ENCODE measurements at regions not wholly inside any gene's neighbourhood (a gene's known extent, or its start where the extent isn't known, plus 50 kb on each side); places are given as distances from the start of the nearest gene placed in this dataset.

DNA sequence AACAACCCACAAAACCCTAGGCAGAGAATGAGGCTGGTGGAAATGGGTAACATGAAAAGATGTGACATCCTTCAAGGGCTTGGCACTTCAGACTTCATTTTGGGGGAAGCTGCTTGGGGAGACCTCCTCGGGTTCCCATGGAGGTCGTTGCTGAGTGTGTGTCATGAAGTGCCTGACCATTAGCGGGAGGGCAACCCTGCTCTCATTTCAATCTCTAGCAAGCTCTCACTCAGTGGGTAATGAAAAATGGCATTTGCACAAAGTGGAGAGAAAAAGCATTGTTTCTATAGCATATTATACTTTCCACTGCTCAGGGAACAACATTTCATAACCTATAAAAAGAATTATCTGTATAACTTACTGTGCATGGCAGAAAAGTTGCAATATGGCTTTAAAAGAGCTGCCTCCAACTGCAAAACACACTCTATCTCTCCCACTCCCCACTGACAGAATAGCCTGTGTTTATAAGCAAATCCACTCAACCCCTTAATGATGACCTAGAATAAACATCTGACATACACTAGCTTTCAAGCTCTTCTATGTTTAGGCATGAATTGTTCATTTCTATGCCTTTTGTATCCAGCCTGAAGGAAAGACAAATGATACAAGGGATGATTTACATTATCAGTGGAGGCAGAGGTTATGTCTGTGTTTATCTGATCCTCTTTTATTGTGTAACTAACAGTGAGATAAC is 357.2 kb downstream of the ZSWIM6 start:
- no peak for DNase-seq

DNA sequence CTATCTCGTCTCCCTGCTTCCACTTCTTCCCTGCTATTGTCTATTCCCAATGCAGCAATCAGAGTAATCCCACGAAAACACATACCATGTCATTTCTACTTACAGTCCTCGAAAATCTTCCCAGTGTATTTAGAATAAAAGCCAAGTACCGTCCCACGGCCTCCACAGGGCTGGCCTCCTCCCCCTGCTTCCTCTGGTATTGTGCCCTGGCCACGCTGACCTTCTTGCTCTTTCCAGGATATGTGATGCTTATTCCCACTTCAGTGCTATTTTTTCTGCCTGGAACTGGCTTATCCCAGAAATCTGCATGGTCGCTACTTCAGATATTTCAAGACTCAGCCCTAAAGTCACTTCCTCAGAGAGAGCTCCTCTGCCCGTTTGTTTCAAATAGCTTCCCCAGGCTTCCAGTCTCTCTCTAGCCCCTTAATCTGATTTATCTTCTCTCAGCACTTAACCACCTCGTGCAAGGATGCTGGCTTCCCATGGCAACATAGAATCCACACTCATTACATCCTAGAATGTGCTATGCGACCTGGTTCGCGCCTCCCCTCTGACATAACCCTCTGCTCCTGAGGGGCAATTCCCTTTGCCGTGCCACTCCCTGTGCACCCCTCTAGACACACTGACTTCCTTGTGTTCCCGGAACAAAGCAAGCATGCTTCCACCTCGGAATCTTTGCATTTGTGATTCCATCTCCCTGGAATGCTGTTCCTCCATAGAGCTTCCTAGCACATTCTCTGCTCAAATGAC is 365.9 kb downstream of the ZSWIM6 start:
- DNase-seq = no peak

DNA sequence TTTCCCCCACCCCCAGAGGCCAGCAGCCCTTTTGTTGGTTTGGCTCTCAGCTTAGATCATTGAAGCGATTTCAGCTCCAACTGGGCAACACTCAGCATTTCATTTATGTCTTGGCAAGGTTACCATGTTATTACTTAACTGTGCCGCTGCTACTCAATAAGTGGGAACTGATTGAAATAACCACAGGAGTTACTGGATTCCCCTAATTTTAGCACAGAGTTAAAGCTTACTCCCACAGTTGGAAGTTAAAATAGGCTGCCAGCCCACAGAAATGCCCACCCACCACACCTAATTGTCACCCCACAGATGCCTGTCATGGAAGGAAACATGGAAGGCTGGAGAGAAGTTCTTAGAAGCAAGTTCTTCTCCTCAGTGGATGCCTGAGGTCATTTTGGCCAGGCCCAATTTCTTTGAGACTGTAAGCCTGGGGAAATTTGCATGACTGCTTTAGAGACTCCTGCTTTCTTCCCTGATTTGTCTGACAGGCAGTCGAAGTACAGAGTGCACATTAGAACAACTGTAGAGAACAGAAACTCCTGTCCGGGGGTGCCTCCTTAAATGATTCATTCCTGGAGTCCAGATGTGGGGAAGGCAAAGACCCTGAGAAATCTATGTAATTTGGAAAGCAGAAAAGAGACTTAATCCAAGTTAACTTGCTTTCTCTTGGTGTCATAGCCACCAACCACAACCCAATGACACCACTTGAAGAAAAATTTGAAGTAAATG is 370.0 kb downstream of the ZSWIM6 start:
- no peak for DNase-seq

DNA sequence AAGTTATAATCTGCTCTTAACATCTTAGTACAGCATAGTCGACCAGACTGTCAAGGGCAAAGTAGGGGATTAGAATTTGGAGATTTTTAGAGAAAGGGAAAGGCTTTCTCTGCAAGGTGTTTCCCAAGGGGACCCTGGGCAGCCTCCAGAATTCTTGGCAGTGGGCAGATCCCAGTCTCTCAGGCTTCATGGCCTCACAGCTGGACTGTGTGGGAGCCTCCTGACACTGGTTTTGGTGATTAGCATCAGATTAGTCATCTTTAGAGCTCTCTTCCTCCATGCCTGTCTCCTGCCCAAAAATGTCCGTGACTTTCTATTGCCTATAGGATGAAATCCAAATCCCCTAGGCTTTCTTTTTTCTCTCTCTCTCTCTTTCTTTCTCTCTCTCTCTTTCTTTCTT is 370.7 kb downstream of the ZSWIM6 start:
- no peak for DNase-seq

DNA sequence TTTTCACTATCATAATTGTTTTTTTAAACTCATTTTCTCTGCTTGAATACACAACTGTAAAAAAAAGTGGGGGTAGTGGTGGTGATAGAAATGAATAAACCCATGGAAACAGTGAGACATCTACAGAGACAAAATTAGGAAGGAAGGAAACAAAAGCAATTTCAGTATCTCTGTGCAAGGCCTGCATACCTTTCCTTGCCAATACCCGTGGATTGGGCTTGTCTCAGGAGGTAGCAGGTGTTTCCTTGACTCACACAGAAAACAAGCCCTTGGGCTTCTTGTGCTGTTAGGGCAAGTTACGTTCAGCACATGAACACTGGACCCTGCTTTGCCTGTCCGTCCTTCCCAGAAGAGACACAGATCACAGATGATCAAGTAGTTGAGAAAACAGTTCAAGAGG is 372.2 kb downstream of the ZSWIM6 start:
- no peak for DNase-seq

DNA sequence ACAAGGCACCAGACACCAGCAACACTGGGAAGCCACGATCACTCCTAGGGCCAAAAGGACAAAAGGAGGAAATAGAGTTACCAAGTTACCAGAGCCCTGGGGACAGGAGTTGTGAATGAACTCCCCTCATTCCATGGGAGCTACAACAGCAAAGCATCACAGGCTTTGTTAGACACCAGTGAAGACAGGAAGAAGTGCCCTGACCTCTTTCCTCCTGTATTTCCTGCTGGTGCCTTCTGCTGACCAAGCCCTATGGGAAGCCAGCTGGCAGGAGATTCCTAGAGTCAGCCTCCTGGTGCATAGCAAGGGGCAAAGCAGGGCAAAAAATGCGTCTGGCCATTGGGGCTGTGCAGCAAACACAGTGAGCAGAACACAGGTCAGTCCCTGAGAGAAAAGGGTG is 374.7 kb downstream of the ZSWIM6 start:
- DNase-seq = no peak

DNA sequence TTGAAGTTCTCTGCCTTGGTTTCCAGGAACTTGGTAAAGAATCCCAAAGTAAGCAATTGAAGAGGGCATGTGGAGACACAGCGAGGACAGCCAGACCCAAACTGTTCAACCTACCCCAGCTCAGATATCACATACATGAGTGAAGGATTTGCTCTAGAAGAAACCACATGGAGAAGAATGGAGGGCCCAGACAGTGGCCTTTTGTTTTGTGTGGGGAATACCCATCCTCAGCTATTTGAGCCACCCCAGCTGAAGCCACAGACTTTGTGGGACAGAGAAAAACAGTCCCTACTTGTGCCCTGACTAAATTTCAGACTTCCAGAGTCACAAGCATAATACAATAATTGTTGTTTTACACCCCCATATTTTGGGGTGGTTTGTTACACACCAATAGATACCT is 387.1 kb downstream of the ZSWIM6 start:
- DNase-seq = no peak

DNA sequence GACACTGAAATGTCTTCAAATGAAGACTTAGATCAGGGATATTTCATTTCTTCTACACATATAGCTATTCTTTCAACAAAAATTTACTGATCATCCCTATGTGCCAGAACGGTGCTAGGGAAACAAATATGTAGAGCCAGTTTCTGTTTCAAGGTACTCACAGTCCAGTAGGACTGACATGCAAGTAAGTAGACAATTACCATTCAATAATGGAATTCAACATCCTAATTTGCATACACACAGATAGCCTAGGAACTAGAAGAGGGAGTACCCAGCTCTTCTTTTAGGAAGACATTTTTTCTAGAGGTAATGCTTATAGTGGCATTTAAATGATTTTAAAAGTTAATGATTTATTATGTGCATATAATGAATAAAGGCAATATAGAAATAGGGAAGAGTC is 388.8 kb downstream of the ZSWIM6 start:
- no peak for DNase-seq

DNA sequence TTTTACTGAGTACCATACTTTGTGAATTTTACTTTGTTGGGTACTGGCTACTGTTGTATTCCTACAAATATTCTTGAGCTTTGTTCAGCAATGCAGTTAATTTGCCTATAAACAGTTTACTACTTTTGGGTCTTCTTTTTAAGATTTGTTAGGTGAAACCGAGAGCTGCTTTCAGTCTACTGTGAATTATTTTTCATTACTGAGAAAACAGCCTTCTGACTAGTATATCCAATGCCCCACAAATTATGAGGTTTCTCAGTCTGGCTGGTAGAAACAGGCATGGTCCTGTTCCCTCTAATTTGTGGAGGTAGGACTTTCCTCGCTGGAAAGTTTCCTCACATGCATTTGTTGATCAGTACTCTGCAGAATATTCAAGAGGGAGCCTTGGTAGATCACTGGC is 392.0 kb downstream of the ZSWIM6 start:
- DNase-seq = no peak

DNA sequence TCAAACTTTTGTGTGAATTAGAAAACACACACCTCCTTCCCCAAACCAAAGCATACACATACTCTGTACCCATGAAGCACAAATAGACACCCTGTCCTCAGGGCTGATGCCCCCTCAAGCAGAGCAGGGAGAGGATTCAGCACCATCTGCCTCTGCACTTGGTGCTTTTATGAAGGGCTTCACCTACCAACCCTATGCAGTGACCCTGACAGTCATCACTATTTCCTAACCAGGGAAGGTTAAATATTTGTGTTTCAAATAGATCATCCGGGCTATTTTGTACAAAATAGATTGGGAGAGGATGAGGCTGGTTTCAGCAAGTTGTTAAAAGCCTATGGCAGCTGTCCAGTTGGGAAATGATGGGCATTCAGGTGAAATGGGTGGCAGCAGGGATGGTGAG is 396.2 kb downstream of the ZSWIM6 start:
- no peak for DNase-seq

DNA sequence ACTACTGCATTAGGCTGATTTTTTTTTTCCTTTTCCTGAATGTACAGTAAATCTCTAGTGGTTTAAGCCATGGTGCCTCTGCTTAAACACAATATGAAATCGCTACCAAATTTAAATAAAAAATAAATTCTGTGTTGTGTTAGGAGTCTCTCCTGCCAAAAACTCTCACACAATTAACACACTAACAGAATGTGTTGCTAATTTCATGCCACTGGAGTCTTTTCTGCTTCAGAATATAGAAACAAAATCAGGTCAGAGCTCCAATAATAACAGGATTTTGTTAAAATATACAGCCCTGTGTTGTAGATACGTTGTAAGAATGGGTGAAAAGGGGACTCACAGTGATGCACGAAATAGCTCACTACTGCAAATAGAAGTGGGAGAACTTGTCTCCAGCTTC is 398.8 kb downstream of the ZSWIM6 start:
- DNase-seq = no peak

DNA sequence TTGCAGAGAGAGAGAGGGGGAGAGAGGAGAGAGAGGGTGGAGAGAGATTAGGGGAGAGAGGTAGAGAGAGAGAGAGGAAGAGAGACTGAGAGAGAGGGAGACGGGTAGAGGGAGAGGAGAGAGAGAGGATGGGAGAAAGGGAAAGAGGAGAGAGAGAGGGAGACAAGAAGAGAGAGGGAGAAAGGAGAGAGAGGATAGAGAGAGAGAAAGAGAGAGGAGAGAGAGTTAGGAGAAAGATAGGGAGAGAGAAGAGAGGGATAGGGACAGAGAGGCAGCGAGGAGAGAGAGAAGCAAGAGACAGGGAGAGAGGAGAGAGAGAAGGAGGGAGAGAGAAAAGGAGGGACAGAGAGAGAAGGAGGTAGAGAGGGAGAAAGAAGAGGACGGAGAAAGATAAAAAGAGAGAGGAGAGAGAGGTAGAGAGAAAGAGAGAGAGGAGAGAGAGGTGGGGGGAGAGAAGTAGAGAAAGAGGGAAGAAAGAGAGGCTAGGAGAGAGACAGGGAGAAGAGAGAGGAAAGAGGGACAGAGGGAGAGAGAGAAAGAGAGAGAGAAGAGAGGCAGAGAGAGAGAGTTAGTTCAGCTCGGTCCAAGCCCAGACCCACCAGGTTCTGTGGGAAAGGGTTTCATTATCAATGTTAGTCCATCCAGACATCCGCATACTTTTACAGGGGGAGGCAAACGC is 399.3 kb downstream of the ZSWIM6 start:
- DNase-seq = no peak

DNA sequence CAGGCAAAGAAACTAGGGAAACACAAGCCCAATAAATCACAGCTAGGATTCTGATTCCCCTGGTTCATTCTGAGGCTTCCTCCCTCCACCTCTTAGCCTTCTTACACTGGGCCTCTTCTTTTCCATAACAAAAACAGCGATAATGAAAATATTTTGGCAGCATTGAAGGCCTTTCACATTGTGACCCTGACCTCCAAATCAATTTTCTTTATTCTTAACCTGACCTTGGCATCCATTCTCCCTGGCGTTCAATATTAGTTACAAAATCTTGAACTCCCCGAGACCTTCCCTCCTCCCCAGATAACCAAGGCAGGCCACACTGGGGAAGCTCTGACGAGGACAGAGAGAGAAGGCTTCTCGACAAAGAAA is 399.9 kb downstream of the ZSWIM6 start:
- no peak for DNase-seq

DNA sequence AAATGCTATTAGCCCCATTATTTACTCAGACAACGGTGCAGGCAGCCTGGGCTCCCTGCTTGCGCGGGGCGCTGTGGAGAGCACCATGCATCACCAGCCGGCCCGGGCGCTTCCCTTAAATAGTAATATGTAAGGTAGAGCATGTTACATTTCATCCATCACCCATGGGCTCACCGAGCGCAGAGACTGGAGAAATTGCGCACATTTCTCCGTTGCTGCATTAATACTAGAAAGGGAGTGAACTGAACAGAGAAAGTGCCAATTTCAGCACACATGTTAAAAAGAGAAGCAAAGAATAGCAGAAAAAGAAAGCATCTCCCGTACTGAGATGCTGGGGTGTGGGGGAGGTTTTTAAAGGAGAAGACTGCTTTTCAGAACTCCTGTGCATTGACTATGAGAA is 400.3 kb downstream of the ZSWIM6 start:
- no peak for DNase-seq

DNA sequence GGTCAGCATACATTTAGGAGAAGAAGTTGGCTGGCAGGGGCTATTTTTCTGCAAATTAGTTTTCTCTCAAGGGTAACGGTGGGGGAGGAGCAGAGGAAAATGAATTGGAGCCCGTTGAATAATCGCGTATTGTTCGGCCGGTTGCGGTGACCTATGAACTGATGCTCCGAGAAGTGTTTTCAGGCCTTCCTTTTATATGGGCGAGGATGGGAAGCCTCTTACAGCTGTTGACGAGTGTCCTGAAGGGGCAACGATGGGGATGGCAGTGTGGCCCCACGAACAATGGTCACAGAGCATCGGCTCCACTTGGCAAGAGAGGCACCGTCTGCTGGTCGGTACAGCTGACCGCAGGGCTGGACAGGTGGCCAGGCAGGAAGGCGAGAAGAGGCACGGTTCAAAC is 400.7 kb downstream of the ZSWIM6 start:
- no peak for DNase-seq

DNA sequence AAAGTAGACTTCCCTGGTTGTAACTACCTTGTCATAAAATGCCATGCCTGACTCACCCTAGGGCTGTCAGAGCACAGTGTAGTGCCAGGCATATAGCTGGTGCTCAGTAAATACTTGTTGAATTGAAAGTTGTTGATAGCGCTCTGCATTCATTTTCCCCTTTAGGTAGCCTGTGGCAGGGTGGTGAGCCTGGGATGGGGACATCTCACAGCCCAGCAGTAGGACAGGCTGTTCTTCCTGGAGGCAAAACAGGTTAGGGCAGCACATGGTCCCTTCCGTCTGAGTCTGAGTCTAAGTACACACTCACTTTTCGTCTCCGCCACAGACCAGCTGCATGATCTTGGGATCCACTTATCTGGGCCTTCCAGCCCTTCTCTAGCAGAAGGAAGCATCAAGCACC is 401.9 kb downstream of the ZSWIM6 start:
- no peak for DNase-seq

DNA sequence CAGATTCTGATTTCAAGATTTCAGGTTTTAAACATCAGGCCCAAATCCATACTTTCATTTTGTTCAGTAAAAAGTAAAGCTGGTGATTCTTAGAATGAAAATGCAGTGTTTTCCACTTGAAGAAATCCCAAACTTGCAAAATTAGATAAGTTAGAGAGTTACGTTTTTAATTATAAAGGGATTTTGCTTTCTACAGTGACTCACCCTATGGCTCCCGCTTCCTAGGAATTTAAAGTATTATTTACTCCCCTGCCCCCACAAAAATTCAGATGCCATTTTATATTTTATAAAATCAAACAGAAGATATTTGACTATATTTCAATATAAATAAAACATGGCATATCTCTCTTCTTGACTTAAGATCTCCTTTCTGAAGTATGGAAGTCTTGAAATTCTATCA is 402.9 kb downstream of the ZSWIM6 start:
- DNase-seq = no peak

DNA sequence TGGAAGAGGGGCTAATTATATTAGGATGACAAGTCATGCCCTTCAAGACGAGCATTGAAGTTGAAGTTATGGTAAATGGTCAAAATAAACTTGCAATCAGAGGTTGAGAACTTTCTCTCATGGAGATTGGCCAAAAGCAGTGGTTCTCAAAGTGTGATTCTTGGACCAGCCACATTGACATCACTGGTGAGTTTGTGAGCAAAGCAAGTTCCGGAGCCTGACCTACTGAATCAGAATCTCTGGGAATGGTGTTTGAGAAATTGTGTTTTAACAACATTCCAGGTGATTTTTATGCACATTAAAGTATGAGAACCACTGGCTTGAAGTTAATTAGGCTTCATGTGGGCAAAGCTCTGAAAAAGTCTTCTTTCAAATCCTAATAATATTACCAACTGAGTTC is 403.5 kb downstream of the ZSWIM6 start:
- no peak for DNase-seq

DNA sequence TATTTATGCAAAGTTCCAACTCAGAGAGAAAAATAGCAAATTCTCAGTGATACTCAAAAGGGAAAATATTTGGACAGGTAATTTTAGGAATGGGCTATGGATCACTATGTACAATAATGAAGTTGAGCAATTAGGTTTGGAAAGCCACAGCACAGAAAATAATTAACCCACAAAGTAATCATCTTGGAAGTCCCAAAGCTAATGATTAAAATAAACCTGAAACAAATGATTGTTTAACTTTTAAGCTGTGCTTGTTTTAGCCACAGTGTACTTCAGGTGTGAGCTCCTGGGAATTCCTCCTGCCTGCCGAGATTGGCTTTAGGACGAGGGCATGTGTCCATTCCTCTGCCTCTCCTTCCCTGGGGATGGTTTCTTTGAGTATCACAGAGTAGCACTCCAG is 403.9 kb downstream of the ZSWIM6 start:
- no peak for DNase-seq

DNA sequence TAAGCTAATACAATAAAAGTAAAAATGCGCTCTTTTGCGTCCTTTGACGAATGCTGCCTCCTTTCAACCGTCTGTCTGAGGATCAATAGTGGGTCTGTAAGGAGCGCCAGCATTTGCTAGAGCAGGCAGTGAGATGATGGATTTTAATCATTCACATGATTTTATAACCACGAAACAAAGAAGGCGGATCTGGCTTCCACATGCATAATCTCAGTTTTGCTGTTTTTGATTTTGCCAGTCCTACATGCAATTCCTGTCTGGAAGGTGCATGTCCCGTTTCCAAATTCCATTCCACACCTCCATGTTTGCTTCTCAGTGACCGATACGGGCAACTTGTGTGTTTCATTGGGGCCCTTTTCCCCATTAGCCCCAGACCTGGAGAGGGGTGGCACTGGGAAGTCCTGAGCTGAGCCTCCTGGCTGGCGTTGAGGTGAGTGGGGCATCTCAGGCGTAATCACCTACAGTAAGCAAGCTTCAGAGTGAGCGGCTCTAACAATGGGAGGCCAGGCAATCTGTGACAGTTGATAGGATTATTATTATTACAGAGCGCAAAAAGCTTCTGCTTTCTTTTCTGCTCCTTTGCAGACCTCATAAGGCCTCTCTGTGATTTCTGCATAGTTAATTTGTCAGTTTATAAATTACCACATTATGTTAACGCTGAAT is 405.4 kb downstream of the ZSWIM6 start:
- DNase-seq = no peak

DNA sequence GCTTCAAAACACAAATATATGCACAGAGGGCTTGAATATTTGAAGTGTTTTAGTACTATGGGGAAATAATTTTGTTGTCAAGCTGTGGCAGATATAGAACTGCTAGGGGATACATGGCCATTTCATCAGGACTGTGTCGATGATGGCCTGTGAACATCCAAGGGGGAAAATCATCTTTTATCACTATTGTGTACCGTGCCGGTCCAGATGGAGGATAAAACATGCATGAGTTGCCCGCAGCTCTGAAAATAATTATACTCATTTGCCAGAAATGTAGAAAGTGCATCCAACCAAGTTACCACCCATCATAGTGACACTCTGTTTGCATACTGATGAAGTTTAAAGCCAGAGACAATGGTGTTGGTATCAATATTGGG is 405.9 kb downstream of the ZSWIM6 start:
- no peak for DNase-seq

DNA sequence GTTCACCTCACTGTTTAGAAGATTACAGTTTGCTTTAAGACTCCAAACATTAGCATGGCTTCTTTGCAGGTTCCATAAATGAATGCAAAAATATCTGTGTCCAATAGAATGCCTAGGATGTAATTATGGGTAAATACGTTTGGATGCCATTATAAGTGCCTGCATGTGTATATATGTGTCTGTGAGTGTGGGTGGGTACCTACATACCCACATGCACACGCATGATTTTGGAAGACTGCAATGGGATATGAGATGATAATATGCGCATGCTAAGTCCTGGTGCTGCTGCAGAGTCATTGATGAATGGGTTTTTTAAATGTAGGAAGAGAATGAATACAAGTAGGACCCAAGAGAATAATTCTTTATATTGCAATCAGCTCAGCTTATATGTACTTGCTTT is 406.4 kb downstream of the ZSWIM6 start:
- DNase-seq = no peak
